Tibial nerve (tissue), 4 donors: ENCODE measurements at regions not wholly inside any gene's neighbourhood (a gene's known extent, or its start where the extent isn't known, plus 50 kb on each side); places are given as distances from the start of the nearest gene placed in this dataset.

Experiments used
- DNase-seq, 2 donors: peaks; one replicate each; pipeline ENCODE4 v3.0.0-alpha.2; 2019; ENCODE audit warnings: low spot score in 2 of 2
- H3K27ac ChIP-seq, 4 donors: fragments of 200-600 bp; sonication (generic) in 3 of 4; one replicate each; pipeline ENCODE4 v1.5.1; 2017 to 2019; ENCODE audit warnings: mild to moderate bottlenecking in 1 of 4
- H3K27me3 ChIP-seq, 2 donors: fragments of 200-600 bp; sonication (generic) in 1 of 2; one replicate each; pipeline versions ENCODE4 v1.5.1 to v1.6.0; 2017 to 2019
- H3K36me3 ChIP-seq, 3 donors: fragments of 200-600 bp; sonication (generic); one replicate each; pipeline ENCODE4 v1.5.1; 2018 to 2019
- H3K4me1 ChIP-seq, 4 donors: fragments of 200-600 bp; sonication (generic) in 3 of 4; one replicate each; pipeline ENCODE4 v1.5.1; 2017 to 2019
- H3K4me3 ChIP-seq, 4 donors: fragments of 200-600 bp; sonication (generic) in 3 of 4; one replicate each; pipeline ENCODE4 v1.5.1; 2017 to 2019; ENCODE audit warnings: mild to moderate bottlenecking in 1 of 4, moderate library complexity in 1 of 4
- H3K9me3 ChIP-seq, 4 donors: fragments of 200-600 bp; sonication (generic) in 3 of 4; one replicate each; pipeline ENCODE4 v1.5.1; 2017 to 2019
- CTCF ChIP-seq, 5 experiments: fragments of 200-600 bp in 3 of 5; fragments of 450-650 bp in 2 of 5; sonication (generic) in 3 of 5; IDR thresholded peaks; one replicate each; pipeline ENCODE4 v1.5.1; 2016 to 2019; ENCODE audit warnings: antibody characterized with exemption in 5 of 5, mild to moderate bottlenecking in 3 of 5, moderate library complexity in 2 of 5
- EP300 ChIP-seq, 2 donors: sonication (generic); formaldehyde crosslinking; IDR thresholded peaks; one replicate each; pipeline ENCODE4 v1.6.1; 2017; ENCODE audit warnings: antibody characterized with exemption in 2 of 2, mild to moderate bottlenecking in 1 of 2
- POLR2A ChIP-seq, 2 donors: fragments of 450-650 bp; IDR thresholded peaks; one replicate each; pipeline ENCODE4 v1.6.1; 2017; ENCODE audit warnings: antibody characterized with exemption in 2 of 2, mild to moderate bottlenecking in 2 of 2, moderate library complexity in 2 of 2
- WGBS, 2 donors: methylation state at CpG; one replicate each; pipeline ENCODE4 v1.1.5; 2018; 5-methylcytosine and 5-hydroxymethylcytosine counted together

GRCh38 chr5:154669402-154669801, 85.8 kb upstream of the LARP1 start:
- TF ChIP-seq POLR2A (IDR thresholded peaks at IDR 0.05): no peak
- TF ChIP-seq CTCF (IDR thresholded peaks at IDR 0.05): no peak
- TF ChIP-seq EP300 (IDR thresholded peaks at IDR 0.05): no peak
- H3K27ac ChIP-seq: no peak overlapping the region
- no peaks in the 10 kb centered on the region for H3K27me3 ChIP-seq
- H3K4me3 ChIP-seq: no peak overlapping the region
- H3K9me3 ChIP-seq: peaks cover 0 to 28% (median 0%) of the 10 kb centered on the region in 4 donors
- no peak for DNase-seq
- no peaks in the 10 kb centered on the region for H3K36me3 ChIP-seq
- WGBS, 2 donors: 92 to 94% methylated on average over 7 of the region's 7 CpGs
- no peaks in the 10 kb centered on the region for H3K4me1 ChIP-seq

- no peak for DNase-seq
- no peak overlapping the region for H3K27ac ChIP-seq
- H3K4me1 ChIP-seq: no peaks in the 10 kb centered on the region
- no peak overlapping the region for H3K4me3 ChIP-seq
- H3K36me3 ChIP-seq: no peaks in the 10 kb centered on the region
- no peak for TF ChIP-seq CTCF (IDR thresholded peaks at IDR 0.05)
- no peak for TF ChIP-seq POLR2A (IDR thresholded peaks at IDR 0.05)
- no peak for TF ChIP-seq EP300 (IDR thresholded peaks at IDR 0.05)
- peaks cover 0 to 35% (median 0%) of the 10 kb centered on the region in 4 donors for H3K9me3 ChIP-seq
- no peaks in the 10 kb centered on the region for H3K27me3 ChIP-seq
Measured at GRCh38 chr5:154664869-154665268, 90.3 kb upstream of the LARP1 start.

- Histone ChIP-seq H3K4me1 (no peaks in the 10 kb centered on the region), H3K4me3 (no peak overlapping the region), H3K27me3 (no peaks in the 10 kb centered on the region), H3K36me3 (no peaks in the 10 kb centered on the region), H3K9me3 (peaks cover 0 to 27% (median 0%) of the 10 kb centered on the region in 4 donors), H3K27ac (no peak overlapping the region)
- DNase-seq: no peak
- 60 to 77% methylated on average over 3 of the region's 3 CpGs for WGBS, 2 donors
- TF ChIP-seq CTCF (IDR thresholded peaks at IDR 0.05): no peak
- TF ChIP-seq EP300 (IDR thresholded peaks at IDR 0.05): no peak
- no peak for TF ChIP-seq POLR2A (IDR thresholded peaks at IDR 0.05)
Measured at GRCh38 chr5:154663424-154663823, 91.8 kb upstream of the LARP1 start.

GRCh38 chr5:154654486-154655371, 100.4 kb upstream of the LARP1 start:
- peak overlapping the region in 3 of 4 donors; percentile 59 to 75 (median 68) for H3K27ac ChIP-seq
- WGBS, 2 donors: 47 to 59% methylated on average over 13 of the region's 13 CpGs
- no peak for DNase-seq
- H3K4me3 ChIP-seq: peak overlapping the region in 2 of 4 donors; percentile 2 to 18
- TF ChIP-seq EP300 (IDR thresholded peaks at IDR 0.05) (no peak), POLR2A (IDR thresholded peaks at IDR 0.05) (no peak), CTCF (IDR thresholded peaks at IDR 0.05) (no peak)
- H3K36me3 ChIP-seq: no peaks in the 10 kb centered on the region
- peaks cover 0 to 27% (median 9%) of the 10 kb centered on the region in 4 donors for H3K4me1 ChIP-seq
- H3K9me3 ChIP-seq: no peaks in the 10 kb centered on the region
- H3K27me3 ChIP-seq: no peaks in the 10 kb centered on the region

- WGBS, 2 donors: 28 to 36% methylated on average over 4 of the region's 4 CpGs
- Histone ChIP-seq H3K27me3 (no peaks in the 10 kb centered on the region), H3K4me1 (peaks cover 0 to 27% (median 9%) of the 10 kb centered on the region in 4 donors), H3K36me3 (no peaks in the 10 kb centered on the region), H3K27ac (peak overlapping the region in 3 of 4 donors; percentile 59 to 75 (median 68)), H3K4me3 (peak overlapping the region in 2 of 4 donors; percentile 2 to 18), H3K9me3 (no peaks in the 10 kb centered on the region)
- TF ChIP-seq EP300 (IDR thresholded peaks at IDR 0.05) (no peak), CTCF (IDR thresholded peaks at IDR 0.05) (no peak), POLR2A (IDR thresholded peaks at IDR 0.05) (no peak)
- DNase-seq: no peak
Measured at GRCh38 chr5:154653764-154654485, 101.3 kb upstream of the LARP1 start.
